ENCODE measurements at regions not wholly inside any gene's neighbourhood (a gene's known extent, or its start where the extent isn't known, plus 50 kb on each side); places are given as distances from the start of the nearest gene placed in this dataset.

DNA sequence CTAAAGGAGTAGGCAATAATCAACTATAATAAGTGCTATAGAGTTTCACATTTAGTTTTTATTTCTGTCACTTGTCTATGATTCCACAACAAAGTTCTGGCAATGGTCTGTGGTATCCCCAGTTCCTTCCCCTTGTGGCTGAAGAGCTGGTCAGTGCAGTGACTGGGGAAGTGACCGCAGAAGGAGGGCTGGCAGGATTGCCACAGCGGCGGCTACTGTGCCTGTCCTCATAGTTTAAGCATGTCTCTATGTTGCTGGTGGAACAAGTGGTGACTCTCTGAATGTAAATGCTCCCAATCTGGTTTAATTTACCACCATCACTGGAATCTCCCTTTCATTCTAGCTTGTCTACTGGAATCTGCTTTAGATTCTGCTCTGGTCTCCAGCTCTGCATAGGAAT lies 170.6 kb upstream of the GK2 start:
- WGBS, 2 donors = 92% methylated on average over 3 of the region's 3 CpGs
- no peak for DNase-seq
- TF ChIP-seq, protein P1, sequence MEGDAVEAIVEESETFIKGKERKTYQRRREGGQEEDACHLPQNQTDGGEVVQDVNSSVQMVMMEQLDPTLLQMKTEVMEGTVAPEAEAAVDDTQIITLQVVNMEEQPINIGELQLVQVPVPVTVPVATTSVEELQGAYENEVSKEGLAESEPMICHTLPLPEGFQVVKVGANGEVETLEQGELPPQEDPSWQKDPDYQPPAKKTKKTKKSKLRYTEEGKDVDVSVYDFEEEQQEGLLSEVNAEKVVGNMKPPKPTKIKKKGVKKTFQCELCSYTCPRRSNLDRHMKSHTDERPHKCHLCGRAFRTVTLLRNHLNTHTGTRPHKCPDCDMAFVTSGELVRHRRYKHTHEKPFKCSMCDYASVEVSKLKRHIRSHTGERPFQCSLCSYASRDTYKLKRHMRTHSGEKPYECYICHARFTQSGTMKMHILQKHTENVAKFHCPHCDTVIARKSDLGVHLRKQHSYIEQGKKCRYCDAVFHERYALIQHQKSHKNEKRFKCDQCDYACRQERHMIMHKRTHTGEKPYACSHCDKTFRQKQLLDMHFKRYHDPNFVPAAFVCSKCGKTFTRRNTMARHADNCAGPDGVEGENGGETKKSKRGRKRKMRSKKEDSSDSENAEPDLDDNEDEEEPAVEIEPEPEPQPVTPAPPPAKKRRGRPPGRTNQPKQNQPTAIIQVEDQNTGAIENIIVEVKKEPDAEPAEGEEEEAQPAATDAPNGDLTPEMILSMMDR (IDR thresholded peaks at IDR 0.05) = no peak
- Histone ChIP-seq H3K4me1 (peaks cover 0 to 13% (median 0%) of the 10 kb centered on the region in 9 donors), H3K27me3 (no peaks in the 10 kb centered on the region), H3K9me3 (no peaks in the 10 kb centered on the region), H3K27ac (no peak overlapping the region), H3K36me3 (no peaks in the 10 kb centered on the region), H3K4me3 (no peak overlapping the region)
- no peak for ATAC-seq
- intact Hi-C loops (cut with DNase I) = loop anchor here in 8 of 10 donors (5.0 to 10.0 kb wide), 6 partner anchors 81 to 631 kb away; no protein-coding TSS in a partner anchor

DNA sequence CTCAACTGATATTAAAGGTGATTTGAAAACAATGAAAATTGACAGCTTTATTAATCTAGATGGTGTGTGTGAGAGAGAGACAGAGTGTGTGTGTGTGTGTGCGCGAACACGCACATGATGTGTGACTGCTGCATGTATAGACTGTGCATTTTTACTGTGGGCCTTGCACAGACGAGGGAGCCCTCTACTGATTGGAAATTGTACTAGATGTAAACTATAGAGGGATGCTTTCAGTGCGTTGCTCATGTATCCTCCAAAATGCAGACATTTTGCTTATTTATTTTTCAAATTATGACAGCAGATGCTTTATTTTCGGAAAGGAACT lies 168.4 kb upstream of the GK2 start:
- H3K4me3 ChIP-seq = no peak overlapping the region
- no peaks in the 10 kb centered on the region for H3K9me3 ChIP-seq
- H3K4me1 ChIP-seq = peaks cover 0 to 13% (median 0%) of the 10 kb centered on the region in 9 donors
- WGBS, 2 donors = 27 to 33% methylated on average over 6 of the region's 6 CpGs
- intact Hi-C loops (cut with DNase I) = loop anchor here in 9 of 10 donors (1.0 to 10.0 kb wide), 8 partner anchors 79 to 629 kb away; no protein-coding TSS in a partner anchor
- no peaks in the 10 kb centered on the region for H3K36me3 ChIP-seq
- ATAC-seq = peak; percentile 40 to 83 (median 68)
- peak overlapping the region in 1 of 10 donors; percentile 41 for H3K27ac ChIP-seq
- no peak for DNase-seq
- TF ChIP-seq, protein P1 (IDR thresholded peaks at IDR 0.05) = peak; percentile 9 to 68 (median 49)
- no peaks in the 10 kb centered on the region for H3K27me3 ChIP-seq

- no peaks in the 10 kb centered on the region for H3K27me3 ChIP-seq
- ATAC-seq (peak in 7 of 8 donors; percentile 45 to 80 (median 69)), DNase-seq (no peak)
- peak overlapping the region in 5 of 10 donors; percentile 15 to 61 (median 32) for H3K27ac ChIP-seq
- H3K4me1 ChIP-seq = peaks cover 0 to 13% (median 0%) of the 10 kb centered on the region in 9 donors
- TF ChIP-seq, protein P1 (IDR thresholded peaks at IDR 0.05) = no peak
- intact Hi-C loops (cut with DNase I) = loop anchor here in 9 of 10 donors (1.0 to 10.0 kb wide), 8 partner anchors 79 to 629 kb away; no protein-coding TSS in a partner anchor
- H3K36me3 ChIP-seq = no peaks in the 10 kb centered on the region
- H3K4me3 ChIP-seq = no peak overlapping the region
- H3K9me3 ChIP-seq = no peaks in the 10 kb centered on the region
- WGBS, 2 donors = 62 to 66% methylated on average over 7 of the region's 7 CpGs
Measured at GRCh38 chr4:79575709-79576428, 167.8 kb upstream of the GK2 start.

GRCh38 chr4:79574741-79575451 lies 166.9 kb upstream of the GK2 start:
- DNase-seq (no peak), ATAC-seq (peak in 1 of 8 donors; percentile 31)
- TF ChIP-seq, protein P1 (IDR thresholded peaks at IDR 0.05) = no peak
- no peaks in the 10 kb centered on the region for H3K36me3 ChIP-seq
- H3K4me3 ChIP-seq = no peak overlapping the region
- no peaks in the 10 kb centered on the region for H3K9me3 ChIP-seq
- H3K27me3 ChIP-seq = no peaks in the 10 kb centered on the region
- peak overlapping the region in 5 of 10 donors; percentile 15 to 61 (median 32) for H3K27ac ChIP-seq
- WGBS, 2 donors = 80 to 88% methylated on average over 7 of the region's 7 CpGs
- peaks cover 0 to 13% (median 0%) of the 10 kb centered on the region in 9 donors for H3K4me1 ChIP-seq
- intact Hi-C loops (cut with DNase I) = loop anchor here in 8 of 10 donors (2.0 to 10.0 kb wide), 7 partner anchors 78 to 628 kb away; no protein-coding TSS in a partner anchor
